SIG-M5 treated with dmso at 0.1 percent for 504 hours (cell line): ENCODE measurements at regions not wholly inside any gene's neighbourhood (a gene's known extent, or its start where the extent isn't known, plus 50 kb on each side); places are given as distances from the start of the nearest gene placed in this dataset.
"Not testable (repeated sequence)": the region's sequence is repeated elsewhere in the genome, so short reads cannot be mapped to it uniquely, and the experiment has no call there.

ENCODE experiments used
- DNase-seq: peaks from one replicate; lab custom pipeline; 2025; ENCODE audit not compliant: unreplicated experiment; lab: John Stamatoyannopoulos, UW

GRCh38 chr6:85037221-85037620 is 272.8 kb upstream of the TBX18 start:
- DNase-seq = no peak

- DNase-seq = no peak
Measured at GRCh38 chr6:85035766-85036165, 271.4 kb upstream of the TBX18 start.

- DNase-seq = no peak
Measured at GRCh38 chr6:85033547-85033946, 269.1 kb upstream of the TBX18 start.

GRCh38 chr6:85026021-85026420 is 261.6 kb upstream of the TBX18 start:
- no peak for DNase-seq

- no peak for DNase-seq
Measured at GRCh38 chr6:85023721-85024120, 259.3 kb upstream of the TBX18 start.

- no peak for DNase-seq
Measured at GRCh38 chr6:85017352-85017751, 253.0 kb upstream of the TBX18 start.

- DNase-seq = no peak
Measured at GRCh38 chr6:85016726-85017125, 252.3 kb upstream of the TBX18 start.

GRCh38 chr6:85015396-85015990 is 251.1 kb upstream of the TBX18 start:
- DNase-seq = peak; percentile 33

GRCh38 chr6:85010865-85011264 is 246.5 kb upstream of the TBX18 start:
- no peak for DNase-seq

- DNase-seq = no peak
Measured at GRCh38 chr6:85008296-85009009, 244.1 kb upstream of the TBX18 start.

GRCh38 chr6:85006362-85006761 is 242.0 kb upstream of the TBX18 start:
- no peak for DNase-seq

- no peak for DNase-seq
Measured at GRCh38 chr6:85005494-85005893, 241.1 kb upstream of the TBX18 start.

GRCh38 chr6:85004361-85004995 is 240.1 kb upstream of the TBX18 start:
- DNase-seq = no peak

GRCh38 chr6:85002847-85003246 is 238.4 kb upstream of the TBX18 start:
- no peak for DNase-seq

GRCh38 chr6:85000001-85000400 is 235.6 kb upstream of the TBX18 start:
- no peak for DNase-seq

- no peak for DNase-seq
Measured at GRCh38 chr6:84998223-84998622, 233.8 kb upstream of the TBX18 start.

- DNase-seq = not testable (repeated sequence)
Measured at GRCh38 chr6:84988766-84989165, 224.4 kb upstream of the TBX18 start.

- not testable (repeated sequence) for DNase-seq
Measured at GRCh38 chr6:84985490-84985889, 221.1 kb upstream of the TBX18 start.

GRCh38 chr6:84979541-84979940 is 215.1 kb upstream of the TBX18 start:
- no peak for DNase-seq

- DNase-seq = no peak
Measured at GRCh38 chr6:84977363-84977705, 212.9 kb upstream of the TBX18 start.

GRCh38 chr6:84976526-84977362 is 212.3 kb upstream of the TBX18 start:
- no peak for DNase-seq

GRCh38 chr6:84975316-84975715 is 210.9 kb upstream of the TBX18 start:
- no peak for DNase-seq
